H9 (cell line): ENCODE measurements at regions not wholly inside any gene's neighbourhood (a gene's known extent, or its start where the extent isn't known, plus 50 kb on each side); places are given as distances from the start of the nearest gene placed in this dataset.

Source experiments
- DNase-seq: peaks from one replicate; pipeline ENCODE4 v3.0.0-alpha.2; 2017
- H2AFZ ChIP-seq: one replicate; pipeline ENCODE4 v1.6.1; 2013; ENCODE audit warnings: mild to moderate bottlenecking, low read length, control low read depth, moderate library complexity
- H2AK5ac ChIP-seq: 2 replicates; pipeline ENCODE4 v1.6.1; 2013; ENCODE audit warnings: low read length, control low read depth, mixed read lengths; ENCODE audit not compliant: insufficient read length
- H2BK120ac ChIP-seq: one replicate; pipeline ENCODE4 v1.6.1; 2013; ENCODE audit warnings: low read depth, mild to moderate bottlenecking, low read length, control low read depth, inconsistent platforms; ENCODE audit not compliant: poor library complexity, severe bottlenecking
- H2BK12ac ChIP-seq: 2 replicates; pipeline ENCODE4 v1.6.1; 2013; ENCODE audit warnings: low read length, control low read depth, mixed read lengths, low read depth; ENCODE audit not compliant: insufficient read length
- H2BK15ac ChIP-seq: 2 replicates; pipeline ENCODE4 v1.6.1; 2013; ENCODE audit warnings: low read depth, low read length, control low read depth
- H2BK20ac ChIP-seq: one replicate; pipeline ENCODE4 v1.6.1; 2013; ENCODE audit warnings: low read depth, mild to moderate bottlenecking, low read length, control low read depth, inconsistent platforms; ENCODE audit not compliant: poor library complexity, severe bottlenecking
- H2BK5ac ChIP-seq: 2 replicates; pipeline ENCODE4 v1.6.1; 2013; ENCODE audit warnings: low read length, control low read depth, mixed read lengths; ENCODE audit not compliant: insufficient read length
- H3K14ac ChIP-seq: 2 replicates; pipeline ENCODE4 v1.6.1; 2013; ENCODE audit warnings: low read length, control low read depth; ENCODE audit not compliant: insufficient read depth
- H3K18ac ChIP-seq: 2 replicates; pipeline ENCODE4 v1.6.1; 2013; ENCODE audit warnings: low read depth, mild to moderate bottlenecking, mixed read lengths, low read length, control low read depth; ENCODE audit not compliant: insufficient read length
- H3K23ac ChIP-seq: 2 replicates; pipeline ENCODE4 v1.6.1; 2013; ENCODE audit warnings: low read length, control low read depth, mixed read lengths, low read depth; ENCODE audit not compliant: insufficient read length
- H3K23me2 ChIP-seq: 2 replicates; pipeline ENCODE4 v1.6.1; 2013; ENCODE audit warnings: low read depth, mild to moderate bottlenecking, mixed read lengths, low read length, control low read depth; ENCODE audit not compliant: insufficient read length, poor library complexity, severe bottlenecking
- H3K27ac ChIP-seq: 2 replicates; pipeline ENCODE4 v1.5.1; 2013; ENCODE audit warnings: low read length, control low read depth, mixed read lengths, low read depth; ENCODE audit not compliant: insufficient read length
- H3K27me3 ChIP-seq: 2 replicates; pipeline ENCODE4 v1.6.1; 2013; ENCODE audit warnings: low read length, control low read depth, inconsistent platforms; ENCODE audit not compliant: insufficient read depth
- H3K4ac ChIP-seq: 2 replicates; pipeline ENCODE4 v1.6.1; 2013; ENCODE audit warnings: low read depth, mild to moderate bottlenecking, control low read depth, inconsistent platforms, low read length, moderate library complexity
- H3K4me1 ChIP-seq: 2 replicates; pipeline ENCODE4 v1.6.1; 2013; ENCODE audit warnings: low read length, control low read depth, inconsistent platforms; ENCODE audit not compliant: insufficient read depth
- H3K4me2 ChIP-seq: 2 replicates; pipeline ENCODE4 v1.6.1; 2013; ENCODE audit warnings: low read length, control low read depth, mixed read lengths; ENCODE audit not compliant: insufficient read length, insufficient read depth
- H3K56ac ChIP-seq: 2 replicates; pipeline ENCODE4 v1.6.1; 2013; ENCODE audit warnings: low read depth, mild to moderate bottlenecking, mixed read lengths, low read length, control low read depth; ENCODE audit not compliant: insufficient read length
- H3K79me1 ChIP-seq: 2 replicates; pipeline ENCODE4 v1.6.1; 2013; ENCODE audit warnings: low read depth, mild to moderate bottlenecking, moderate library complexity, low read length, control low read depth, inconsistent platforms; ENCODE audit not compliant: insufficient read depth, poor library complexity, severe bottlenecking
- H3K79me2 ChIP-seq: 2 replicates; pipeline ENCODE4 v1.6.1; 2013; ENCODE audit warnings: low read length, control low read depth, inconsistent platforms; ENCODE audit not compliant: insufficient read depth
- H3K9ac ChIP-seq: 2 replicates; pipeline ENCODE4 v1.6.1; 2013; ENCODE audit warnings: low read length, control low read depth, mixed read lengths; ENCODE audit not compliant: insufficient read length; ENCODE audit errors: extremely low read depth
- H3K9me3 ChIP-seq: one replicate; pipeline ENCODE4 v1.6.1; 2013; ENCODE audit warnings: low read depth, low read length, inconsistent platforms; ENCODE audit not compliant: control insufficient read depth
- H3T11ph ChIP-seq: one replicate; pipeline ENCODE4 v1.6.1; 2013; ENCODE audit warnings: mild to moderate bottlenecking, low read length, control low read depth, inconsistent platforms
- H4K20me1 ChIP-seq: one replicate; pipeline ENCODE4 v1.6.1; 2013; ENCODE audit not compliant: control insufficient read depth, insufficient read length, insufficient read depth
- H4K5ac ChIP-seq: 2 replicates; pipeline ENCODE4 v1.6.1; 2013; ENCODE audit warnings: low read depth, mild to moderate bottlenecking, mixed read lengths, low read length, control low read depth; ENCODE audit not compliant: insufficient read length
- H4K8ac ChIP-seq: replicated peaks from 2 replicates; pipeline ENCODE4 v1.6.1; 2013; ENCODE audit warnings: low read length, control low read depth, mixed read lengths, low read depth; ENCODE audit not compliant: insufficient read length
- H4K91ac ChIP-seq: 2 replicates; pipeline ENCODE4 v1.6.1; 2013; ENCODE audit warnings: low read depth, mild to moderate bottlenecking, moderate library complexity, mixed read lengths, low read length, control low read depth; ENCODE audit not compliant: insufficient read length
- H3K27ac Mint-ChIP-seq, 3 experiments: 2 replicates in 2 of 3; 3 replicates in 1 of 3; pipeline ENCODE4 v1.8.0; 2020 to 2021; ENCODE audit warnings: mixed read lengths in 3 of 3, mild to moderate bottlenecking in 1 of 3, moderate library complexity in 1 of 3
- H3K27me3 Mint-ChIP-seq: 2 replicates; pipeline ENCODE4 v1.8.0; 2021; ENCODE audit warnings: low read depth, mild to moderate bottlenecking, moderate library complexity, mixed read lengths
- H3K36me3 Mint-ChIP-seq, 3 experiments: 2 replicates in 2 of 3; 3 replicates in 1 of 3; pipeline ENCODE4 v1.8.0; 2020 to 2021; ENCODE audit warnings: low read depth in 3 of 3, mixed read lengths in 3 of 3; ENCODE audit not compliant: insufficient read depth in 1 of 3
- H3K4me1 Mint-ChIP-seq, 2 experiments: 2 replicates each; pipeline ENCODE4 v1.8.0; 2020; ENCODE audit warnings: mixed read lengths in 2 of 2
- H3K4me3 Mint-ChIP-seq, 2 experiments: 2 replicates in 1 of 2; 3 replicates in 1 of 2; pipeline ENCODE4 v1.8.0; 2020 to 2021; ENCODE audit warnings: mild to moderate bottlenecking in 2 of 2, mixed read lengths in 2 of 2, moderate library complexity in 1 of 2
- H3K9me3 Mint-ChIP-seq, 2 experiments: 2 replicates in 1 of 2; 3 replicates in 1 of 2; pipeline ENCODE4 v1.8.0; 2020; ENCODE audit warnings: mild to moderate bottlenecking in 2 of 2, mixed read lengths in 2 of 2, moderate library complexity in 1 of 2
- WGBS: extraction: QIAGEN DNeasy Blood & Tissue Kit; methylation state at CpG from one replicate; pipeline ENCODE4 v1.1.7; 2013; ENCODE audit warnings: missing lambda C conversion rate, low lambda C conversion rate, mixed read lengths; ENCODE audit not compliant: insufficient read length; ENCODE audit errors: extremely low coverage; 5-methylcytosine and 5-hydroxymethylcytosine counted together
- TF ChIP-seq, protein P1 (sequence below): fragments of 200-600 bp; sonication (generic); conservative IDR thresholded peaks from 3 replicates; pipeline ENCODE4 v1.8.0; 2021; ENCODE audit warnings: antibody characterized with exemption, mild to moderate bottlenecking

DNA sequence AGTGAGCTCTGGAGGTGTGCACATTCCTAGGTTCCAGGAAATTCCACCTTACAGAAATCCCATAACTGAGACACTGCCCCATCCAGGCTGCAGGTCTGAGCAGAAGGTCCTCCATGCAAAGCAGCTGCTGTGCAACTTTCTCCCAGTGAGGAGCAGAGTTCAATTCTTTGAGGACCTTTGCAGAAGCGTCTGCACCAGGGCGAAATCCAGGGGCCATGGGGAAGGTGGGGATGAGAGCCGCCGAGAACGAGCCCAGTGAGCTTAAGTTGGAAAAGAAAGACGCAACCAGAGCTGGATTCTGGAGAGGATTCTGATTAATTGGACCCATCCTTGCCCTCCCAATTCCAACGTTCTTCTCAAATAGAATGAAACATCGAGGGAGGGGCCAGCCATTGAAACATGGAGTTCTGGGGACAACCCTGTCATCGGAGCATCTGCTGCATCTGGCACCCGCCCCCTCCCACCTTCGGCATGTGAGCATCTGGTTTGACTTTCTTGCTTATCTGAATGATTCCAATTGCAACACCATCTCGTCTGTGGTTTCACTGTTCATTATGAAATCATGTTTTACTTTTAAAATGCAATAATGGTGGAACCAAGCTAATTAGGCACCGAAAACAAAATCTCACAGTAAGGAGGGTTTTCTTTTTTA, 190.6 kb upstream of the FOXF1 start:
- Histone ChIP-seq H2BK12ac (no peak overlapping the region), H2BK20ac (no peak overlapping the region), H3K4me2 (no peak overlapping the region), H3K23ac (no peak overlapping the region), H2AK5ac (no peak overlapping the region), H3K27me3 (no peaks in the 10 kb centered on the region), H3K79me1 (no peaks in the 10 kb centered on the region), H3K18ac (no peak overlapping the region), H3K9me3 (no peaks in the 10 kb centered on the region), H4K20me1 (no peaks in the 10 kb centered on the region), H2BK120ac (no peak overlapping the region), H4K5ac (no peak overlapping the region), H2AFZ (no peak overlapping the region), H4K91ac (no peak overlapping the region), H3K23me2 (no peaks in the 10 kb centered on the region), H3T11ph (no peak overlapping the region), H4K8ac (no peak overlapping the region), H3K4ac (no peak overlapping the region), H3K9ac (no peak overlapping the region), H3K56ac (no peak overlapping the region), H2BK15ac (no peak overlapping the region), H3K79me2 (no peaks in the 10 kb centered on the region), H3K14ac (no peak overlapping the region), H3K4me1 (no peaks in the 10 kb centered on the region), H2BK5ac (no peak overlapping the region), H3K27ac (no peak overlapping the region)
- no peak for DNase-seq
- Mint-ChIP-seq H3K27ac (no peak overlapping the region), H3K36me3 (no peaks in the 10 kb centered on the region), H3K4me1 (peaks cover 0 to 5% of the 10 kb centered on the region in 2 experiments; a peak in 1 of 4 replicates), H3K9me3 (peaks cover 2 to 3% of the 10 kb centered on the region in 2 experiments; a peak in 2 of 5 replicates), H3K27me3 (peaks cover 18% of the 10 kb centered on the region), H3K4me3 (no peak overlapping the region)
- WGBS: no CpG with 5 or more reads among the region's 13 CpGs
- TF ChIP-seq, protein P1, sequence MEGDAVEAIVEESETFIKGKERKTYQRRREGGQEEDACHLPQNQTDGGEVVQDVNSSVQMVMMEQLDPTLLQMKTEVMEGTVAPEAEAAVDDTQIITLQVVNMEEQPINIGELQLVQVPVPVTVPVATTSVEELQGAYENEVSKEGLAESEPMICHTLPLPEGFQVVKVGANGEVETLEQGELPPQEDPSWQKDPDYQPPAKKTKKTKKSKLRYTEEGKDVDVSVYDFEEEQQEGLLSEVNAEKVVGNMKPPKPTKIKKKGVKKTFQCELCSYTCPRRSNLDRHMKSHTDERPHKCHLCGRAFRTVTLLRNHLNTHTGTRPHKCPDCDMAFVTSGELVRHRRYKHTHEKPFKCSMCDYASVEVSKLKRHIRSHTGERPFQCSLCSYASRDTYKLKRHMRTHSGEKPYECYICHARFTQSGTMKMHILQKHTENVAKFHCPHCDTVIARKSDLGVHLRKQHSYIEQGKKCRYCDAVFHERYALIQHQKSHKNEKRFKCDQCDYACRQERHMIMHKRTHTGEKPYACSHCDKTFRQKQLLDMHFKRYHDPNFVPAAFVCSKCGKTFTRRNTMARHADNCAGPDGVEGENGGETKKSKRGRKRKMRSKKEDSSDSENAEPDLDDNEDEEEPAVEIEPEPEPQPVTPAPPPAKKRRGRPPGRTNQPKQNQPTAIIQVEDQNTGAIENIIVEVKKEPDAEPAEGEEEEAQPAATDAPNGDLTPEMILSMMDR: no peak
